SK-N-SH (cell line): ENCODE measurements at regions not wholly inside any gene's neighbourhood (a gene's known extent, or its start where the extent isn't known, plus 50 kb on each side); places are given as distances from the start of the nearest gene placed in this dataset.

Source experiments
- CTCF ChIA-PET: fragments of 300-600, 350-600 bp; formaldehyde crosslinking; extraction: SDS; loops from one replicate; lab custom pipeline; 2021; lab: Yijun Ruan, JAX
- POLR2A ChIA-PET: fragments of 350-600 bp; sonication (Branson Sonifier 250); formaldehyde crosslinking; extraction: SDS; loops from one replicate; lab custom pipeline; 2020; ENCODE audit warnings: antibody characterized with exemption, inconsistent platforms; lab: Yijun Ruan, JAX
- DNase-seq: peaks from one replicate; pipeline ENCODE4 v3.0.0; 2012
- H2AFZ ChIP-seq: fragments of 200-600 bp; sonication (generic); 2 replicates; pipeline ENCODE4 v1.8.1; 2016; ENCODE audit warnings: antibody characterized with exemption, mild to moderate bottlenecking, low read depth
- H3F3A ChIP-seq: fragments of 200-600 bp; sonication (generic); replicated peaks from 2 replicates; pipeline ENCODE3; 2016; ENCODE audit warnings: antibody characterized with exemption, mild to moderate bottlenecking; ENCODE audit not compliant: insufficient read depth
- H3K27ac ChIP-seq, 2 experiments: fragments of 200-500 bp in 1 of 2; fragments of 200-600 bp in 1 of 2; sonication (Bioruptor generic) in 1 of 2; sonication (generic), shearing (Covaris generic) in 1 of 2; 2 replicates each; pipeline versions ENCODE4 v1.5.1 to v1.6.1; 2014 to 2016; ENCODE audit warnings: low read depth in 2 of 2, inconsistent platforms in 1 of 2, low read length in 1 of 2, mild to moderate bottlenecking in 1 of 2, mixed read lengths in 1 of 2
- H3K27me3 ChIP-seq: fragments of 200-600 bp; sonication (generic), shearing (Covaris generic); 2 replicates; pipeline ENCODE4 v1.6.1; 2016; ENCODE audit warnings: mixed run types; ENCODE audit not compliant: insufficient read depth
- H3K36me3 ChIP-seq, 2 experiments: fragments of 200-500 bp in 1 of 2; fragments of 200-600 bp in 1 of 2; sonication (Bioruptor generic) in 1 of 2; sonication (generic) in 1 of 2; replicated peaks in 1 of 2; 2 replicates each; pipeline versions ENCODE3 to v1.5.1; 2014 to 2016; ENCODE audit warnings: low read length in 1 of 2, mild to moderate bottlenecking in 1 of 2; ENCODE audit not compliant: insufficient read depth in 2 of 2, control insufficient read depth in 1 of 2
- H3K4me1 ChIP-seq, 2 experiments: fragments of 200-500 bp in 1 of 2; fragments of 200-600 bp in 1 of 2; sonication (Bioruptor generic) in 1 of 2; sonication (generic), shearing (Covaris generic) in 1 of 2; 2 replicates each; pipeline versions ENCODE4 v1.5.1 to v1.6.1; 2014 to 2016; ENCODE audit warnings: low read depth in 1 of 2, low read length in 1 of 2, mixed run types in 1 of 2; ENCODE audit not compliant: insufficient read depth in 2 of 2, control insufficient read depth in 1 of 2
- H3K4me2 ChIP-seq: fragments of 200-600 bp; sonication (generic), shearing (Covaris generic); 2 replicates; pipeline ENCODE4 v1.6.1; 2017; ENCODE audit warnings: mixed run types
- H3K4me3 ChIP-seq, 2 experiments: fragments of 200-500 bp in 1 of 2; fragments of 200-600 bp in 1 of 2; sonication (Bioruptor generic) in 1 of 2; sonication (generic), shearing (Covaris generic) in 1 of 2; 2 replicates each; pipeline versions ENCODE4 v1.5.1 to v1.8.1; 2014 to 2016; ENCODE audit warnings: low read depth in 2 of 2, inconsistent platforms in 1 of 2, low read length in 1 of 2, mild to moderate bottlenecking in 1 of 2, mixed read lengths in 1 of 2, moderate library complexity in 1 of 2
- H3K79me2 ChIP-seq: fragments of 200-600 bp; sonication (generic); 2 replicates; pipeline ENCODE4 v1.8.1; 2017; ENCODE audit warnings: mild to moderate bottlenecking; ENCODE audit not compliant: insufficient read depth
- H3K9ac ChIP-seq: fragments of 200-600 bp; sonication (generic); 2 replicates; pipeline ENCODE4 v1.6.1; 2017; ENCODE audit warnings: mixed run types
- H3K9me2 ChIP-seq: fragments of 200-600 bp; sonication (generic); 2 replicates; pipeline ENCODE4 v1.6.1; 2017; ENCODE audit warnings: mixed run types
- H3K9me3 ChIP-seq: fragments of 200-600 bp; sonication (generic); 2 replicates; pipeline ENCODE4 v1.6.1; 2017; ENCODE audit warnings: mixed run types, mild to moderate bottlenecking, moderate library complexity
- H4K20me1 ChIP-seq: fragments of 200-600 bp; sonication (generic); 2 replicates; pipeline ENCODE4 v1.6.1; 2017; ENCODE audit warnings: mild to moderate bottlenecking, mixed run types; ENCODE audit not compliant: insufficient read depth
- CHD2 ChIP-seq: fragments of 150-350 bp; IDR thresholded peaks from 2 replicates; pipeline ENCODE4 v1.6.1; 2018; ENCODE audit warnings: low read length; ENCODE audit not compliant: partially characterized antibody
- CTCF ChIP-seq: fragments of 200-600 bp; sonication (generic); IDR thresholded peaks from 2 replicates; pipeline ENCODE4 v1.6.1; 2017; ENCODE audit warnings: antibody characterized with exemption, mild to moderate bottlenecking, moderate library complexity
- MEF2A ChIP-seq: IDR thresholded peaks from 2 replicates; pipeline ENCODE4 v1.4.0; 2012; ENCODE audit warnings: low read depth, borderline replicate concordance
- RCOR1 ChIP-seq: fragments of 150-350 bp; IDR thresholded peaks from 2 replicates; pipeline ENCODE4 v1.6.1; 2017; ENCODE audit warnings: antibody characterized with exemption, low read length
- SIN3A ChIP-seq: IDR thresholded peaks from 2 replicates; pipeline ENCODE4 v1.6.1; 2012; ENCODE audit warnings: low read depth, mild to moderate bottlenecking, low read length, moderate library complexity, borderline replicate concordance
- USF1 ChIP-seq: IDR thresholded peaks from 2 replicates; pipeline ENCODE4 v1.4.0; 2012; ENCODE audit warnings: low read depth, borderline replicate concordance
- WGBS: methylation state at CpG from one replicate; pipeline ENCODE4 v1.1.6; 2017; ENCODE audit warnings: low lambda C conversion rate; 5-methylcytosine and 5-hydroxymethylcytosine counted together
- TF ChIP-seq, protein P1 (sequence below): IDR thresholded peaks from 2 replicates; pipeline ENCODE4 v1.6.1; 2012; ENCODE audit warnings: mild to moderate bottlenecking, low read depth, low read length, moderate library complexity
- TF ChIP-seq, protein P2 (sequence below): fragments of 150-350 bp; IDR thresholded peaks from 2 replicates; pipeline ENCODE4 v1.6.1; 2017; ENCODE audit warnings: antibody characterized with exemption, low read length, low read depth, borderline replicate concordance

GRCh38 chr20:39150501-39150900 lies 188.4 kb downstream of the DHX35 start:
- CTCF ChIA-PET, result interaction anchor here (1.0 to 1.5 kb wide), 2 partner anchors 38 to 42 kb away, joined by 3 to 4 read pairs; no protein-coding TSS in a partner anchor

GRCh38 chr20:39146394-39146793 lies 184.2 kb downstream of the DHX35 start:
- H3K4me1 ChIP-seq, result no peaks in the 10 kb centered on the region
- H3K4me2 ChIP-seq, result no peak overlapping the region
- no peak overlapping the region for H2AFZ ChIP-seq
- ChIA-PET POLR2A (no interaction called here), CTCF (interaction anchor here (1.3 kb wide), 1 partner anchor 8 kb away, joined by 3 read pairs; no protein-coding TSS in a partner anchor)
- DNase-seq, result no peak
- no peak for TF ChIP-seq USF1
- no peak for TF ChIP-seq CTCF
- TF ChIP-seq, protein P1, sequence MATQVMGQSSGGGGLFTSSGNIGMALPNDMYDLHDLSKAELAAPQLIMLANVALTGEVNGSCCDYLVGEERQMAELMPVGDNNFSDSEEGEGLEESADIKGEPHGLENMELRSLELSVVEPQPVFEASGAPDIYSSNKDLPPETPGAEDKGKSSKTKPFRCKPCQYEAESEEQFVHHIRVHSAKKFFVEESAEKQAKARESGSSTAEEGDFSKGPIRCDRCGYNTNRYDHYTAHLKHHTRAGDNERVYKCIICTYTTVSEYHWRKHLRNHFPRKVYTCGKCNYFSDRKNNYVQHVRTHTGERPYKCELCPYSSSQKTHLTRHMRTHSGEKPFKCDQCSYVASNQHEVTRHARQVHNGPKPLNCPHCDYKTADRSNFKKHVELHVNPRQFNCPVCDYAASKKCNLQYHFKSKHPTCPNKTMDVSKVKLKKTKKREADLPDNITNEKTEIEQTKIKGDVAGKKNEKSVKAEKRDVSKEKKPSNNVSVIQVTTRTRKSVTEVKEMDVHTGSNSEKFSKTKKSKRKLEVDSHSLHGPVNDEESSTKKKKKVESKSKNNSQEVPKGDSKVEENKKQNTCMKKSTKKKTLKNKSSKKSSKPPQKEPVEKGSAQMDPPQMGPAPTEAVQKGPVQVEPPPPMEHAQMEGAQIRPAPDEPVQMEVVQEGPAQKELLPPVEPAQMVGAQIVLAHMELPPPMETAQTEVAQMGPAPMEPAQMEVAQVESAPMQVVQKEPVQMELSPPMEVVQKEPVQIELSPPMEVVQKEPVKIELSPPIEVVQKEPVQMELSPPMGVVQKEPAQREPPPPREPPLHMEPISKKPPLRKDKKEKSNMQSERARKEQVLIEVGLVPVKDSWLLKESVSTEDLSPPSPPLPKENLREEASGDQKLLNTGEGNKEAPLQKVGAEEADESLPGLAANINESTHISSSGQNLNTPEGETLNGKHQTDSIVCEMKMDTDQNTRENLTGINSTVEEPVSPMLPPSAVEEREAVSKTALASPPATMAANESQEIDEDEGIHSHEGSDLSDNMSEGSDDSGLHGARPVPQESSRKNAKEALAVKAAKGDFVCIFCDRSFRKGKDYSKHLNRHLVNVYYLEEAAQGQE, result no peak
- TF ChIP-seq, protein P2, sequence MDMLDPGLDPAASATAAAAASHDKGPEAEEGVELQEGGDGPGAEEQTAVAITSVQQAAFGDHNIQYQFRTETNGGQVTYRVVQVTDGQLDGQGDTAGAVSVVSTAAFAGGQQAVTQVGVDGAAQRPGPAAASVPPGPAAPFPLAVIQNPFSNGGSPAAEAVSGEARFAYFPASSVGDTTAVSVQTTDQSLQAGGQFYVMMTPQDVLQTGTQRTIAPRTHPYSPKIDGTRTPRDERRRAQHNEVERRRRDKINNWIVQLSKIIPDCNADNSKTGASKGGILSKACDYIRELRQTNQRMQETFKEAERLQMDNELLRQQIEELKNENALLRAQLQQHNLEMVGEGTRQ, result no peak
- TF ChIP-seq MEF2A, result no peak
- WGBS, result 30% methylated on average over 2 of the region's 2 CpGs
- H3K9ac ChIP-seq, result no peak overlapping the region
- no peaks in the 10 kb centered on the region for H3K79me2 ChIP-seq
- H3K27ac ChIP-seq, result no peak overlapping the region
- no peaks in the 10 kb centered on the region for H3K9me3 ChIP-seq
- no peaks in the 10 kb centered on the region for H4K20me1 ChIP-seq
- no peak overlapping the region for H3K4me3 ChIP-seq
- H3K9me2 ChIP-seq, result no peaks in the 10 kb centered on the region
- no peaks in the 10 kb centered on the region for H3K36me3 ChIP-seq
- no peaks in the 10 kb centered on the region for H3K27me3 ChIP-seq
- no peaks in the 10 kb centered on the region for H3F3A ChIP-seq

More at GRCh38 chr20:39150501-39150900, 188.4 kb downstream of the DHX35 start:
- Histone ChIP-seq H2AFZ (no peak overlapping the region), H3F3A (no peaks in the 10 kb centered on the region), H3K79me2 (no peaks in the 10 kb centered on the region)
- WGBS, result 44% methylated on average over 13 of the region's 13 CpGs
- TF ChIP-seq SIN3A (no peak), USF1 (no peak), RCOR1 (no peak), CHD2 (no peak)
- TF ChIP-seq, all 33 proteins: peak for 0
- no peaks in the 10 kb centered on the region for H3K9me3 ChIP-seq
- no peak overlapping the region for H3K4me3 ChIP-seq
- no peaks in the 10 kb centered on the region for H3K4me1 ChIP-seq
- no peaks in the 10 kb centered on the region for H3K36me3 ChIP-seq
- H3K27me3 ChIP-seq, result no peaks in the 10 kb centered on the region
- H3K9ac ChIP-seq, result no peak overlapping the region
- H3K4me2 ChIP-seq, result no peak overlapping the region
- no peak overlapping the region for H3K27ac ChIP-seq
- H4K20me1 ChIP-seq, result no peaks in the 10 kb centered on the region
- H3K9me2 ChIP-seq, result no peaks in the 10 kb centered on the region
- no peak for DNase-seq
- POLR2A ChIA-PET, result no interaction called here
